ENCODE measurements at regions not wholly inside any gene's neighbourhood (a gene's known extent, or its start where the extent isn't known, plus 50 kb on each side); places are given as distances from the start of the nearest gene placed in this dataset.

DNA sequence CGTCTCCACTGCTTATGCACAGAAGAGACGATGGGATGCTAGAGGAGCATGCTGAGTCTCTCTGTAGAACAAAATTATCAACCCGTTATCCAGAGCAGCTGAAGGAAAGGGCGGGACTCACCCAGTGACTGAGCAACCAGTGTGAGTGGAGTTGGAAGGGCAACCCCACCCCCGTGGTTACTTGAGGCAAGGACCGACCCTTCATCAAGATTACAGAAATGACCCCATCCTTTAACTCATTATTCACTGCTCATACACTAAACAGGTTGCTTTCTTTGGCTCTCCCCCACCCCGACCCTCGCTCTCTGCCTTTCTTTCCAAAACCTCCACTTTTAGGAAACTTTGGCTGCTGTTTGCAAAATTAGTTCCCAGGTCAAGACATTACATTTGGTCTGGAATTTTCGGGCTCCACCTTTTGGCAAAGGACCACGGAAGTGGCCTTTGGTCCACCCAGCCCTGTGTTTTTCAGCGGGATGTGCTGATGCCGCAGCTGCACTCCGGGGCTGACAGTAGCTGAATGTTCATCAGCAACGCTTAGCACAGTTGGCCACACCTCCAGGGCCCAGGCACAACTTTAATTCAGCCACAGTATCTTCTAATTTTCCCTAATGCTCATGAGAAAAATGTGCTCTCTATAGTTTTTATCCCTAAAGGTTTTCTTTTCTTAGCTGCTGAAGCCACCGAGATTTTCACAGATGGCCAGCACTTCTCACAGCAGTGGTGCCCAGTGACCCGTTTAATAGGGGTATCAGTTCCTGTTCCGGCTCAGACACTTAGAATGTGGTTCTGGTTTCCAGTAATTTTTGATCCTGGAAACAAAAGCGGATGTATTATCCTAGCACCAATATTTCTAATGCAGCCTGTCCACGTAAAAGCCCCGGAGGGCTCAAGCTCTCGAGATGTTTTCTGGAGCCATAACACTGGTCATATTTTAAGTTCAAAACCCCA lies 103.6 kb upstream of the NXT1 start:
- no peaks in the 10 kb centered on the region for H3K9me1 ChIP-seq (ENCODE audit: insufficient read depth, low read length)
- H2BK20ac ChIP-seq (ENCODE audit: low read depth, low read length): no peak overlapping the region
- no peak overlapping the region for H3K4me2 ChIP-seq (ENCODE audit: low read depth, low read length)
- DNase-seq (no peak), ATAC-seq (ENCODE audit: low read depth) (no peak)
- POLR2A ChIA-PET (ENCODE audit: unreplicated experiment): no interaction called here
- no peaks in the 10 kb centered on the region; the same call in 1 of the 2 replicates for H3K4me1 ChIP-seq (ENCODE audit: control insufficient read depth, insufficient read depth, low read length)
- H3K36me3 ChIP-seq (ENCODE audit: control insufficient read depth, insufficient read depth, low read length): no peaks in the 10 kb centered on the region
- H4K20me1 ChIP-seq (ENCODE audit: insufficient read depth, low read length): no peaks in the 10 kb centered on the region
- no peak overlapping the region for H3K27ac ChIP-seq (ENCODE audit: insufficient read depth, low read length)
- no peak overlapping the region for H2AK5ac ChIP-seq (ENCODE audit: low read depth, low read length)
- no peak overlapping the region for H4K8ac ChIP-seq (ENCODE audit: low read depth in 2 of 2, low read length in 2 of 2)
- TF ChIP-seq RFX5 (IDR thresholded peaks at IDR 0.05; ENCODE audit: low read depth, low read length): no peak
- TF ChIP-seq CEBPB (IDR thresholded peaks at IDR 0.05; ENCODE audit: low read depth, low read length): no peak
- no peak for TF ChIP-seq BHLHE40 (IDR thresholded peaks at IDR 0.05; ENCODE audit: low read depth, low read length)
- H3K27me3 ChIP-seq (ENCODE audit: control insufficient read depth, insufficient read depth, low read length): peaks cover 15% of the 10 kb centered on the region
- H3K4ac ChIP-seq (ENCODE audit: low read depth, low read length): no peak overlapping the region
- no peak overlapping the region for H4K5ac ChIP-seq (ENCODE audit: low read depth, low read length)
- no peak overlapping the region for H3K23ac ChIP-seq (ENCODE audit: low read depth, low read length)
- H3K56ac ChIP-seq (ENCODE audit: extremely low read depth, insufficient read depth, low read length): no peak overlapping the region
- H3K4me3 ChIP-seq (ENCODE audit: insufficient read depth, low read depth, low read length): no peak overlapping the region
- WGBS, 2 experiments (ENCODE audit: extremely low coverage in 2 of 2, insufficient read length in 1 of 2): 43% methylated on average over 7 of the region's 21 CpGs; no CpG with 5 or more reads in 1 of the 2 experiments
- BruUV-seq (replicated peaks): no TSS peak
- no peak overlapping the region for H4K91ac ChIP-seq (ENCODE audit: insufficient read depth, low read depth, low read length)
- in situ Hi-C loops (cut with MboI; ENCODE audit: low sequenced_read_pairs) (no loop called here), intact Hi-C loops (cut with micrococcal nuclease) (no loop called here), dilution Hi-C loops (cut with HindIII; ENCODE audit: low sequenced_read_pairs, unreplicated experiment) (no loop called here)
- H3K18ac ChIP-seq (ENCODE audit: low read depth, low read length): no peak overlapping the region
- no peak overlapping the region for H2BK5ac ChIP-seq (ENCODE audit: low read depth, low read length, poor library complexity, severe bottlenecking)
- H3K79me1 ChIP-seq (ENCODE audit: low read depth in 1 of 2, low read length in 2 of 2): no peaks in the 10 kb centered on the region
- H3K9me3 ChIP-seq (ENCODE audit: control insufficient read depth, insufficient read depth, low read length): no peaks in the 10 kb centered on the region
- H2BK120ac ChIP-seq (ENCODE audit: low read depth, low read length): no peak overlapping the region
- CTCF ChIA-PET: no interaction called here
- H3K9ac ChIP-seq (ENCODE audit: low read depth, low read length): no peak overlapping the region
- no peak overlapping the region for H3K14ac ChIP-seq (replicated peaks; ENCODE audit: low read depth, low read length)
- no peak overlapping the region for H2BK15ac ChIP-seq (ENCODE audit: low read depth, low read length)
- no peak overlapping the region for H2AFZ ChIP-seq (replicated peaks; ENCODE audit: low read length, poor library complexity)
- H2AK9ac ChIP-seq (replicated peaks; ENCODE audit: low read depth, low read length, poor library complexity): no peak overlapping the region
